ENCODE measurements at regions not wholly inside any gene's neighbourhood (a gene's known extent, or its start where the extent isn't known, plus 50 kb on each side); places are given as distances from the start of the nearest gene placed in this dataset.

GRCh38 chr4:77471821-77472495 is 133.7 kb upstream of the CXCL13 start:
- no peak for TF ChIP-seq POLR2A (IDR thresholded peaks at IDR 0.05; ENCODE audit: low read depth, low read length)
- TF ChIP-seq CTCF (IDR thresholded peaks at IDR 0.05; ENCODE audit: extremely low read depth in 1 of 2, insufficient read depth in 1 of 2, low read depth in 1 of 2, low read length in 2 of 2): no peak
- no peak for TF ChIP-seq POLR2AphosphoS5 (IDR thresholded peaks at IDR 0.05; ENCODE audit: insufficient read depth, low read depth, low read length)
- TF ChIP-seq MYC (IDR thresholded peaks at IDR 0.05; ENCODE audit: low read depth, low read length): no peak
- no peak for TF ChIP-seq EZH2 (IDR thresholded peaks at IDR 0.05; ENCODE audit: borderline replicate concordance, low read depth, low read length, severe bottlenecking)
- TF ChIP-seq MAX (IDR thresholded peaks at IDR 0.05; ENCODE audit: insufficient read depth, insufficient read length): no peak
- no peak for TF ChIP-seq GATA2 (IDR thresholded peaks at IDR 0.05; ENCODE audit: insufficient read depth, insufficient read length, low read depth, low read length)
- no peak for TF ChIP-seq JUN (IDR thresholded peaks at IDR 0.05; ENCODE audit: borderline replicate concordance, insufficient read depth, insufficient read length, low read depth)
- no peak for TF ChIP-seq FOS (IDR thresholded peaks at IDR 0.05; ENCODE audit: borderline replicate concordance, insufficient read depth, low read length)

Measured in endothelial cell of umbilical vein (primary cell).